ENCODE measurements at regions not wholly inside any gene's neighbourhood (a gene's known extent, or its start where the extent isn't known, plus 50 kb on each side); places are given as distances from the start of the nearest gene placed in this dataset.
A peak's percentile ranks its signal among the peaks of the same experiment; 100 is the strongest.

DNA sequence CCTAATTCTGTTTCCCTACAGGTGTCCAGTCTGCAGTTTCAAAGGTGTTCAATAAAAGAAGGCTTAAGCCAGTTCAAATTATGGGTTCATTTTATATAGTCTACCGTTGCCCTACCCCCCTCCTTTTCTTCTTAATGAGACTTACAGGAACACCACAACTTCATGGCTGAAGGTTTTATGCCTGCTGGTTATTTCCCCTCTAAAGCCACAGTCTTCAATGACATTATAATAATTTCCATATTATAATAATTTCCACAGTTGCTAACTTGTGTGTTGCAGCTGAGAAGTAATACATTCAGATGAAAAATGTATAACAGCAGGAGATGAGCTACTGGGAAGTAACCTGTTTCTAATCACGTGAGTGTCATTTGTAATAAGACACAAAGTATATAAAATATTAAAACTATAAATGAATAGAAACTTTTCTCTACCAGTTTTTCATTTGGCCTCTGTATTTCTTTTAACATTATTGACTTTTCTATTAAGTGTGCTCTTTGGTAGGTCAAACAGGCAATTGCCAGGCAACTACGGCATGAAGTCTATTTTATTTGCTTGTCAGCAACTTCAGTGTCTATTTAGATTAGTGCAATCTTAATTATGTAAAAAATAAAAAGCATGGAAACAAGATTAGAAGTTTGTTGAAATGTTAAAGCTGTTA lies 120.5 kb upstream of the HMHB1 start:
- FAIRE-seq = no peak

DNA sequence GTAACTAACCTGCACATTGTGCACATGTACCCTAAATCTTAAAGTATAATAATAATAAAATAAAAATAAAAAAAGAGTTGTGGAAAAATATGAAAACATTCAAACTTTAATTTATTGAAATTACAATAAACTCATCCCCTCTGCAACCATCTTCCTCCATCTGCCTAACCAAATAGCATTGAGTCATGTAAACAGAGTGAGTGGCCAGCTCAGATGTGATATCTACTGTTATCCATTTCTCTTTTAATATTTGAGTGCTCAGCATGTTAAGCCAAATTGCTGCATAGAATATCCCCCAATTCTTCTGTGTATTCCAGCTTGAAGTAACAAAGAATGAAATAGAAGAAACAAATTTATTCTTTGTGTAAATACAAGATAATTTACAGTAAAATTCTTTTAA lies 124.4 kb upstream of the HMHB1 start:
- FAIRE-seq = no peak

DNA sequence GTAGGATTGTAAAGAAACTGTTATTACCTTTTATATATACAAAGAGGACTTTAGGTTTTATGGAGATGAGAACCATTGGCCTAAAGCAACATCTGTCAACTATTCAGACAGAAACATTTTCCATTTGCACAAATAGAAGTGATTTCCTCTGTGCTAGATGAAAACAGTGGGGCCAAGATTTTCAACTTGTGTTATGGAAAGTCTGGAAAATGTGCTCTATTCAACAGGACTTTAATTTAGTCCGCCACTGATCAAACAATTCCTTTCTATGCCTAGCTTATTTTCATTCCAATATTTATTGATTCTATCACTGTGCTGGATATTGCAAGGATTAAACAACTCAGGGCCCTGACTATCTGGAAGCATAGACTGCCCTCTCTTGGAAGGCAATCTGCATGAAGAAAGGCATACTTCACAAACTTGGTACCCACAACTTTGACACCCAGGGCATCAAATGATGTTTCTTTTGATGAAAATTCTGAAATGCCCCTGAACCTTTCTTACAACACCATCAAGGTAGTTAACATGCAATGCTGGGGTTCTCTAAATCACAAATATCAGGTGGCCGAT lies 126.6 kb upstream of the HMHB1 start:
- FAIRE-seq = no peak

GRCh38 chr5:143683459-143683858 lies 128.5 kb upstream of the HMHB1 start:
- no peak for FAIRE-seq

DNA sequence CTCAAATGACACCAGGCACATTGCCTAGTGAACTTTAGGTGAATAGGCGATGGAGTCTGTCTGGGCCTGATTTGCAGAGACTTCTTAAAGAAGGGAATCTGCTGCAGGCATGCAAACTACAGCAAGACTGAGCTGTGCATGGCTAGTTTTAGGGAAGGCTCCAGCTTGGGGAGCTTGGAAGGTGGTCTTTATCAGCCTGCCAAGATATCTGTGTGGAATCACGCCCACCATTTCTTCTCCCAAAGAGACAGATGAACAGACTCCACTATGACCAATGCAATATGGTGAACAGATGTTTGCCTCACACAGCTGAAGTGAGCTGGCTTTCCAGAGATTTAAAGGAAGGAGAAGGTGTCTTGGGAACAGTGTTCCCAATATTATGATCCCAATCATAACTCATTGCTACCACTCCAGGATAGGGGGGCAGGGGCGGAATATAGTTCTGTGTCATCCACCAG lies 129.0 kb upstream of the HMHB1 start:
- no peak for FAIRE-seq

- no peak for FAIRE-seq
Measured at GRCh38 chr5:143682246-143682905, 129.6 kb upstream of the HMHB1 start.

DNA sequence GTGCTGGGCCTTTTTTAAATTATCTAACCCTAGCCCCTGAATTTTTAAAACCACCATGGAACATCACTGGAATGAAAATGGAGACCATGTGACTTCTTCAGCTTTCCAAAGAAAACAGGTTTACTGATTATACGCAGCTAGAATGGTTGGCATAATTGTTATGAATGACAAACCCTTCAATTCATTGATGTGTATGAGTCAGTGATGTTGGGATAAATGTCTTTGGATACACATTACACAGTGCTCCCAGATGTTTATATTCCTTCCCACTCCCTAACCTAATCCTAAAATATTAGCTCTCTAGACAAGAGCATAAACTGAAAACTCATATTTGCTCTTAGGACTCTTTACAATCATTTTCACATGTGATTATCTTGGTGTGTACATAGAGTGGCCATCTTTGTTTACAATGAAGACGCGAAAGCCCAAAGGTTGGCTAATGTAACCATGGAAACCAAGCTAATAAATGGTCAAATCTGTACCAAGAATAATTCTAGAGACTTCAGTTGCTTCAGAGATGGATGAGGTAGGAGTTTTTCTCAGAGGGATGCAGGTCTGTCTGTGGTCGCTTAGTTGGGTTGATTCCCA lies 131.2 kb upstream of the HMHB1 start:
- no peak for FAIRE-seq

DNA sequence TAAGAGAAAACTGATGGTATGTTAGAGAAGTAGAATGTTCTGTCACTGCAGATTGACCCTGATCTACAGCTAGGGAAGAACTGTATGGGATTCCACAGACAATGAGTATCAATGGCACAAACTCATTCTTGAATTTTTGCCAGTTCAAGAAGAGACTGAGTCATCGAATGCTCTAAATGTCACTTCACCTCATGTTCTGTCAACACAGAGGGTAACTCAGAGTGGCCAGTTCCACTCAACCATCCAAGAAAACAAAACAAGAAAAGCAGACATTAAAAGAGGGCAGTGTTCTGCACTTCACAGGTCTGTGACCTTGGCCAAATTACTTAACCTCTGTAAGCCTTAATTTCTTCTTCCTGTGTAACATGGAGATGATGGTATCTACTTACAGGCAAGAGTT lies 132.2 kb upstream of the HMHB1 start:
- FAIRE-seq = no peak

- no peak for FAIRE-seq
Measured at GRCh38 chr5:143678148-143678905, 133.6 kb upstream of the HMHB1 start.

DNA sequence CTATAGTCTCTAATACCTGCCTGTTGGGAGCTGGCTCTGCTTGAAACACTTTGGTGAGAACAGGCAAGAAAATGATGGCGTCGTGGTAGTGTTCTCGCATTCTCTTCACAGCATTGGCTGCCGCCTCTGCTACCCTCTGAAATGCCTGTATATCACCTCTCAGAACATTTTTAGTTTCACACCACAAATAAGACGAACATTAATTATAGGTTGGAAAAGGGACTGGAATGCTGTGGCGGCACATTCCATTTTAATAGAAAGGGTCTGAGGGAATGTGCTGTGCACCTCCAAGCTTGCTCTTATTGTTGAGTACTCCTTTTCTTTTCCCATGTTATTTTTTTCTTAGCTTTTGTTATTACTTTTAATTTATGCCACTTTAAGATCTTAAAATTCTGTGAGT lies 134.6 kb upstream of the HMHB1 start:
- FAIRE-seq = no peak

- no peak for FAIRE-seq
Measured at GRCh38 chr5:143676802-143677201, 135.2 kb upstream of the HMHB1 start.

- FAIRE-seq = no peak
Measured at GRCh38 chr5:143674469-143674786, 137.5 kb upstream of the HMHB1 start.

DNA sequence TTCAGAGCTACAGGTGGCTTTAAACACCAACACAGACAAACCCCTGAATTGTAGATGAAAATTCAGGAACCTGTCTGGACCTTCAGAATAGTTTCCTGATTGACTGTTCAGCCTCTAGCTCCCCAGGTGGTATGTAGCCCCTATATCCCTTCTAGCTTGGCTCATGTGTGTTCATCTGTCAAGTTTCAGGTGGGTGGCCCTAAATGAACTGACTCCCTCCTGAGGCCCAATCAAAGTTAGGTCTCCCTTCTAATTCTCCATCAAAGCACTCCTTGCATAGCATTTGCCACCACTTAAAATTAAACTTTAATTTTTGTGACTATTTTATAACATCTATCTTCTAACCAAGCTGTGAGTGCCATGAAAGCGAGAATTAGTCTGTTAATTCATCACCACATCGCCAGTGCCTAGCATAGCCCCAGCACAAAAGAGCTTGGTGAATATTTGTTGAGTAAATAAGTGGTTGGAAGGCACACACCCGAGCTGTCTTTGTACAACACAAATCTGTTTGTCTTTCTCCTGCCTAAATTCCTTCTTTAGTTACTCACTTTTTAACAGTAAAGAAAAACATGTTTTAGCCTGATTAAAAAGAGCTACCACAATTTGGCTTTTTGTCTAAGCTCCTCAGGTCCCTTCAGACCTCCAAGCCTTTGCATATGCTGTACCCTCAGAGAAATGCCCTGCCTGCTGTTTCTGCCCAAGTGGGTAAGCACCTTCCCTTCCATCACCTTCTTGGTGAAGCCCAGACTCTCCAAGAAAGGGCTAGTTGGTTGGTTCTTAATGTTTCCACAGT lies 138.1 kb upstream of the HMHB1 start:
- no peak for FAIRE-seq

DNA sequence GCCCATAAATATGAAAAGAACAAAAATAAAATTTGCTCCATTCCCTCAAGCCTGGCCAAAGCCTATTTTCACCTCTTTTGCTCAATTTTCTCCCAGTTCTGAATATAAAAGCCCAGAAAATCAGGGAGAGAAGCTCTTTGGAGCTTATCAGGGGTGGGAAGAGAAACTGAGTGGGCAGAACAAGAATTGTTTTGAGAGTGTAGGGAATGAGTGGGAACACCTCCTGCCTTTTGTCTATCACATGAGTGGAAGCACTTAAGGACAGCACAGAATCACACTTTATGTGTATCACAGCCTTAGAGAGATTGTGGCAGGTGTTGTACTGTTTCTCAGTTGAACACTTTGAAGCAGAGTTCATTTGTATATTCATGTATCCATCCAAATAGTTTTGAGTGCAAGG lies 139.2 kb upstream of the HMHB1 start:
- no peak for FAIRE-seq

DNA sequence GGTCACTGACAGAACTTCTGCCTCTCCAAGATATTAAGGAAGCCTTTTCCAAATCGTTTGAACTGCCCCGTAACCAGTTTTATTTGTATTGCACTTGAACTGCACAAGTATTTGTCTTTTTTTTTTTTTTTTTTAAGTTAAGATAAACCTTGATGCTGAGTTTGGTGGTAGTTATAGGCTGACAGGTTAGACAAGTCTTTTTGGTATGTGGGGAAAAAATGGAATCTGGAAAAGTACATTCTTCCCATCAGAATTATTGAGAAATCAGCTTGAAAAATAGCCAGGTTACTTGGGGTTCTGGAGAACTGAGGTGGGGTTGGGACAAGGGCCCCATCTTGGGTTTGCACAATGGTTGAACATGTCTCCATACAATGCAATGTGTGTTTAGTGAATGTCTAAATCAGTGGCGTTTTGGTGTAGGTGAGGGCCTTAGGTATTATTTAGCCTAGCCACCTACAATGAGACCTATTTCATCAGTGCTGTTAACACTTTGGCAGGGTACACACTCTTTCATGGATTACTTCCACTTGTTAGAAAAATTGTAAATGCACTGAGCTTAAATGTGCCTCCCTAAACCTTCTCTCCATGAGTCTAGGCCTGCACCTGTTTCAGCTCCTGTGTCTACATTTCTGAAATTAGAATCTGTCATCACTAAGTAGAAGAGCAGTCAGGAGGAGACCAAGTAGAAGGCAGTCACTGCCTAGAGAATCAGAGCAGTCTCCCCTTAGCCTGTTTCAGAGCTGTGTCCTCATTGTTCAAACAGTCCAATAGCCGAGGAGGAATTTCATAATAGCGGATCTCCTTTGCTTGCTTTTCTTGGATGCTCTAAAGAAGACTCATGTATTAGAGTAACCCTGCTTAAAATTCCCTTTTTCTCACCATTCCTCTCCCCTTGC lies 140.0 kb upstream of the HMHB1 start:
- FAIRE-seq = no peak

DNA sequence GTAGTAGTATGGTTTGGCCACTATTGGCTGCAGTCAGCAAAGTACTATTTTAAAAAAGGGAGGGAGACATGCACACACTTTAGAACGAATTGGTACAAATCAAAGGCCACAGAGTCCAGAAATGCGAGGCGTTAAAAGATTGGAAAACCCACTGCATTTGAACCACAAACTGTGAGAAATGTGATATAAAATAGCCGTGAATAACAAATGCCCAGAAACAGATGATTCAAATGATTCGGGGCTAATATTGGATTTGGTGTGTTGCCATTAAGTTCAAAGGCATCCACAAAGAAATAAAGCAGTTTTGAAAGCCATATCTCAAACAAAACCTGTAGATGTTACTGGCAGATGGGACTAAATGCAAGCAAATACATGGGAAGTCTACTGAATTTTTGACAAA lies 140.9 kb upstream of the HMHB1 start:
- FAIRE-seq = no peak

DNA sequence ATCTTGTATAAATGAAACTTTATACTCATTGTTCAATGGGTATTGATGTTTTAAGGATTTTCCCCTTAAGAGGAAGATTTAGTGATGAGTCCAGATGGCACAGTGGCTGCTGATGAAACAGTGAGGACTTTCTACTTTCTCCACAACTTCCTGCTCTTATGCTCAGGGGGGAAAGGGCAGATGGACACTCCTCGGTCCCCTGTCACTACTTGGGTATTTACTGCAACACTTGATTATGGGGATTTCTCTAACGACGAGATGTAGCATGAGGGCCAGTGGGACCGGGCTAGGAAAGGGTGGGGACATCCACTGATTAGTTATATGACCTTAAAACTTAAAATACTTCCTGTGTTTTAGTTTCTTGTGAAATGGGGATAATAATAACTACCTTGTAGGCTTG lies 146.1 kb upstream of the HMHB1 start:
- FAIRE-seq = no peak

DNA sequence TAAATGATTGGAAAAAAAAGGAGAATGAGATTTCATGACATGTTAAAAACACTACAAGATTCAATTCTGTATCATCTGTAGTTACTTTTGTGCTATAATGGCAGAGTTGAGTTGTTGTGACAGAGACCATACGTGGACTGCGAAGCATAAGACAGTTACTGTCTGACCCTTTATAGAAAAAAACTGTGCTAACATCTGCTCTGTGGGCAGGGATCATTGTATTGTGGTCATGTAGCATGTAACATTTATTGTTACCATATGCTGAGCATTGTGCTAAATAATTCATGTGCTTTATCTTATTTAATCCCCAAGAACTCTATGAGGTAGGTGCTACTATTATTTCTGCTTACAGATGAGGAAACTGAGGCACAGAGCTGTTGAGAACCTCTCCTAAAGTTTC lies 147.3 kb upstream of the HMHB1 start:
- no peak for FAIRE-seq

DNA sequence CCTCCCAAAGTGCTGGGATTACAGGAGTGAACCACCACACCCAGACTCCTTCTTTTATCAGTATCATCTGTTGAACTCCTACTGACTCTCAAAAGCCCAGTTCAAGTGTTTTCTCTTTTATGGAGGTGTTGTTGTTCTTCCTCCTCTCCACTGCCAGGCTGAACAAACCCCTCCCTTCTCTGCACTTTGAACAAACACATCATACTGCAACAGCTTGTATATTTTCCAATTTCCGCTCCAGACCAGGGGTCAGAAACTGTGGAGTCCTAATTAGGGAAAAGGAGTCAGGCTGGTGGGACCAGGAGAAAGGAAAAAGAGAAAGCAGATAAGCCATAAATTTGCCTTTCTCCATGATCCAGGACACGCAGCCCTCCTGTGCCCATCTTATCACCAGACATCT lies 148.1 kb upstream of the HMHB1 start:
- FAIRE-seq = no peak

DNA sequence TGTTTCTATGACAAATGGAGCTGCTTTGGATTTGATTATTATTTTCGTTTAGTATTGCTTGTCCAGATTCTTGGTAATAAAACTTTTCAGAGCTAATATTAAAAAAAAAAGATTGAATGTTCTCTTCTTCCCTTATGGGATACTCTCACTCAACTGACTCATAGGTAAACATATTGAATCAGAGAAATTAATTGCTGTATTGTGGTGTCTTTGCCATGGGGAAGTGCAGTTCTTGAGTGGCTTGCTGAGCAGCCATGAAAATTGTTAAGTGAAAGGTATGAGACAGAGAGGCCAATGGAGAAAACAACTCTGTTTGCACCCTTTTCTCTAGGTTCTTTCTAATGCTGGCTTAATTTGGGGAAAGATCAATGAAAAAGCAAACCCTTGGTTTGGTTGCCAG lies 149.9 kb upstream of the HMHB1 start:
- no peak for FAIRE-seq

GRCh38 chr5:143660625-143661024 lies 151.3 kb upstream of the HMHB1 start:
- FAIRE-seq = peak; percentile 3
